ENCODE measurements at regions not wholly inside any gene's neighbourhood (a gene's known extent, or its start where the extent isn't known, plus 50 kb on each side); places are given as distances from the start of the nearest gene placed in this dataset.
"Not testable (repeated sequence)": the region's sequence is repeated elsewhere in the genome, so short reads cannot be mapped to it uniquely, and the experiment has no call there.

GRCh38 chr5:148741766-148742165 lies 84.6 kb upstream of the ADRB2 start:
- DNase-seq: not testable (repeated sequence)

DNA sequence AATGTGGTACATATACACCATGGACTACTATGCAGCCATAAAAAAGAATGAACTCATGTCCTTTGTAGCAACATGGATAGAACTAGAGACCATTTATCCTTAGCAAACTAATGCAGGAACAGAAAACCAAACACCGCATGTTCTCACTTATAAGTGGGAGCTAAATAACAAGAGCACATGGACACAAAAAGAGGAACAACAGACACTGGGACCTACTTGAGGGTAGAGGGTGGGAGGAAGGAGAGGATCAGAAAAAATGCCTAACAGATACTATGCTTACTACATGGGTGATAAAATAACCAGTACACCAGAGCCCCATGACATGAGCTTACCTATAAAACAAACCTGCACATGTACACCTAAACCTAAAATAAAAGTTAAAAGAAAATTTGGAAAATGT lies 82.0 kb upstream of the ADRB2 start:
- not testable (repeated sequence) for DNase-seq

DNA sequence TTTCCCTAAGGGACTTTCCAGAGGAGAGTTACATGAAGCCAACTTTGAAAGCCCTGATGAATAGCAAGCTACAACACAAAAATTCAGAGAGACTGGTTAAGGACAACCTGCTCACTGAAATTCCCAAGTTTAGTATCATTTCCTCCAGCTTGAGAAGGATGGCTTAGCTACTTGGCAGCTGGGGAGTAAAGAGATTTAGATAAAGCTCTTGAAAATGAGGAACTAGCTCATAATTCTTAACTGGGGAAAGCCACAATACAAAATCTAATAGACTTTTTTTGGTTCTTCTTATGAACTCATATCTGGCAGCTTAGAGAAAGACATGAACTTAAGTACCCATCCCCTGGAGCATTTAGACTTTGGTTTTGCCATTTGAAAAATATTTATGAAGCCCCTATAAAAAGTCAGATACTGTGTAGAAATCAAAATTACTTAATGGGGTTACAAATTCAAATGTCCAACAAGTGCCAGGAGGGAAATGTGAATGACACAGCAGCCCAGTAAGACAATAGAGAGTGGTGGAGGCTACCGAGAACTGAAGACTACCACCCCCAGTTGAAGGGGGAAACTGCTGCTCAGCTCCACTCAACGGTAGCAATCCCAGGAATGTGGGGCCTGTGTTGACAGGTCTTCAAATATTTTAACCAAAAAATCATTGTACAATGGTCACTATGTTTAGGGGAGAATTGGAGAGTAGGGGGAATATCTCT lies 79.4 kb upstream of the ADRB2 start:
- DNase-seq: no peak

DNA sequence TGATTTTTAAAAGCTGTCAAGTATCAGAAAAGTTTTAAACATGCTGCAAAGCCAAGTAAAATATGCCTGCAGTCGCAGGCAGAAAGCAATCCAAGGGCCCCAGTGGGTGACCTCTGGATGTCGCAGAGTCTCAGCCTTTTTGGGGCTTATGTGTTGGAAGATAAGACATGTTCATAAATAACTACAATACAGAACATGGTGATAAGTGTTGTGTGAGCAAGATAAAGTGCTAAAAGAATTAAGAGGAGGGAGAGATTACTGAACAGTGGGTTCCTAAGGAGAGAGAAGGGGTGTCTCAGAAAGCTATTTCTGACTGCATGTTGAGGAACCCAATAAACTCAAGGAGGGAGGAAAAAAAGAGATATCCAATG lies 78.9 kb upstream of the ADRB2 start:
- no peak for DNase-seq

GRCh38 chr5:148748702-148749392 lies 77.6 kb upstream of the ADRB2 start:
- DNase-seq: no peak

- DNase-seq: no peak
These were observed 75.8 kb upstream of the ADRB2 start for GRCh38 chr5:148750614-148751013.

DNA sequence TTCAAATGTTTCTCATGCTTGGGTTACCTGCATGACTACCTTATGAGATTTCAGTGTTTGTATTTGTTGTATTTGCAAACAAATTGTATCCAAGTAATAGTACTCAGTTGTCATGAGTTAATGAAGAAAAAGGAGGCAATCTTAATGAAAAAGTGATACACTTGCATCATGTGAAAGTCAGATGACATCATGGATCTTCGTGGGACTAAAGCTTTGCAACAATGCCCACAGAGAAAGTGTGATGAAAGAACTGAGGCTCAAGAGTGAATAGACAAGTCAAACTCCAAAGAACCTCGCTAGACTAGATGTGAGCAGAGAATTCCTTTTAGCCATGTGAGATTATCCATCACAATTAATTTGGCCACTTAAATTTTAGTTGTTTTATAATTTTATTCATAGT lies 75.4 kb upstream of the ADRB2 start:
- no peak for DNase-seq

- not testable (repeated sequence) for DNase-seq
These were observed 74.0 kb upstream of the ADRB2 start for GRCh38 chr5:148752375-148752774.

DNA sequence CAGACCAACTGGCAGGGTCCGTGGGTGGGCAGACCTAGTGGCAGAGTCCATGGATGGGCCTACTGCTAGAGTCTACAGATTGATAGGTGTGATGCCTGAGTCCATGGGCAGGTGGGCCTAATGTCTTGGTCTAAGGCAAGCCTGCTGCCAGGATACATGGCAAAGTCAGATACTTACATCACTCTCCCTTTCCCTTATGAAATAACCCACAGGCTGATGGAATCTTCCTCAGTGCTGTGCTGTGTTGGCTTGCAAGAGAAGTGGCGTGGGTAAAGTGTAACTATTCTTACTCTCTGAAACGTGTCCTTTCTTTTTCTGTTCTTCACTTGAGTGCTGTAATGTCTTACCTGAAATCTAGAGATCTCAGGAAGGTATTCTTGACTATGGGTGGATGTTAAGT lies 67.3 kb upstream of the ADRB2 start:
- no peak for DNase-seq

- no peak for DNase-seq
These were observed 65.3 kb upstream of the ADRB2 start for GRCh38 chr5:148760945-148761638.

DNA sequence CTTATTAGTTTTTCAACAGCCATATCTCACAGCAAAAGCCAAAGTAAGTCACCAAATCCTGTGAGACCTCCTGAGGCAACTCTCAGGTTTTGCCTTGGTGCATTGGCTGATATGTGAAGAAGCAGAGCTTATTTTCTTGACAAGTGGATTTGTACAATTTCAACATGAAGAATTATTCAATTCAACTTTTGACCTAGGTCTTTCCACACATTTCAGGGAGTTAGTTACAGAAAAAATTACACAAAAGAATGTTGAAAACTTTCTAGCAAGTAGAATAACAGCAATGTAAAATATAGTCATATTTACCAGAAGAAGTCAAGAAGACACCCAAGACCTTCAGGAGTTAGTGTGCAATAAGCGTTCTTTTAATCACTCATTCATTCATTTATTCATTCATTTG lies 62.4 kb upstream of the ADRB2 start:
- no peak for DNase-seq

GRCh38 chr5:148765061-148765460 lies 61.4 kb upstream of the ADRB2 start:
- DNase-seq: no peak

DNA sequence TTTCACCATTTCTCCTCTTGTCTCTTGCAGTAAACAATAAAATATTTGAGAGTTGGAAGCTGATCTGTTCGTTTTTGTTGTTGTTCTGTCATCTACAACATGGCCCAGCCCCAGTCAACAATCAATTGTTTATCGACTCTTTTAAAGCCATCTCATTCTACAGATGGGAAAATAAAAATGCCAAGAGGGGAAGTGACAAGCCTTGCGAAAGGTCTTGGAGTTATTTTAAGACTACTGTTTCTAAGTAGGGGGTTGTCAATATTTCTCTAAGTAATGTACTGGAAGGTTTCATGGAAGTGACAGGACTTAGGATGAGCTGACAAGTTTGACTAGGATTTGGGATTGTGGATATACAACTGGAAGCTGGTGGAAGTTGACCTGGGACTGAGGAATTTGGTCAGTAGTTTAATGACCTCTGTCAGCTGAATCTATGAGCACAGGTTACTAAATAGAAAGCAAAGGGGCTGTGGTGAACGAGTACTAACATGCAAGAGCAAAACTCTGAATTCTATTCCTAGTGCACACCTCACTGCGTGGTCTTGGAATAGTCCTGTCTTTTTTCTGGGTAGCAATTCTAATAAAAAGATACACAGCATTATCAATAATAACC lies 57.5 kb upstream of the ADRB2 start:
- no peak for DNase-seq

- no peak for DNase-seq
These were observed 56.5 kb upstream of the ADRB2 start for GRCh38 chr5:148769941-148770340.

- no peak for DNase-seq
These were observed 52.1 kb upstream of the ADRB2 start for GRCh38 chr5:148774313-148774712.

- no peak for DNase-seq
These were observed 50.1 kb upstream of the ADRB2 start for GRCh38 chr5:148776261-148776660.
